ENCODE measurements at regions not wholly inside any gene's neighbourhood (a gene's known extent, or its start where the extent isn't known, plus 50 kb on each side); places are given as distances from the start of the nearest gene placed in this dataset.
"Not testable (repeated sequence)": the region's sequence is repeated elsewhere in the genome, so short reads cannot be mapped to it uniquely, and the experiment has no call there.

- DNase-seq (ENCODE audit: low read depth, low spot score), result no peak
These were observed 399.9 kb downstream of the NDFIP2 start for GRCh38 chr13:79880818-79881217.

DNA sequence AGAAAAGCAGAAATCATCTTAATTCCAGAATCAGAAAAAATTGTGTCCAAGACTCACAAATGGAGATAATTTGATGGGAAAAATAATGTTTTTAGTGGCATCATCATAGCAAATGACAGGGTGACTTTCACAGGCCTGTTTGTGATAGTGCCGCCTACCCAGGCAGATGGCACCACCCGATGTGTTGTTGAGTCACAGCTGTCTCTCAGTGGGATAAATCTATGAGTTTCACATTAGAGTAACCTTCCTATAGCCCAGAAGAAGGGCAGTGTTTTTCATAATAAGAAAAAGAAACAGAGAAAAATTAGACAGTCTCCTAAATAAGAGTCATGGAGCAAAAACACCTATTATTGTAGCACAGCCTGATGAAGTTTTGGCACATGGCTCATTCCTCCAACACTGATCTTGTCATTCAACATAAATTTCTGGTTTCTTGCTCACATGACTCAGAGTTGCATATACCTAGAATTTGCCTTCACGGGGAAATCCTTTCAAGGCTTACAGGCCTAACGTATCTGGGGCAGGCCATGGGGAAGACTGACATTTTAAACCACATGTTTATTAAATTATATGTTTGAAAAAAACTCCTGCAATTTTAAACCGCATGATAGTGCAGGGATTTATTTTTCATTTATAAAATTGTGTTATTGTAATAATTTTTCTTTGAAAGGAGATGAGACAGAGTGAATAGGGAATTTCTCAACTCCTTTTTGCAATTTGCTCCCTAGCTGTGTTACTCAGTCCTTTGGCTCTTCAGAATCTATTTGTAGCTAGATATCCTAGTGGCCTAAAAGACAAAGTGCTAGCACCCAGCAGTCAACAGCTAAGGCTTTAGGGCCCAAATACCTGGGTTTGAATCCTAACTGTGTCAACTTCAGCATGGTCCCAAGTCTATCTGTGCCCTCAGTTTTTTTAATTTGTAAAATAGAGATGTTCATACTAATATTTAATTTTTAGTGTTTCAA, 393.7 kb downstream of the NDFIP2 start:
- DNase-seq (ENCODE audit: low read depth, low spot score), result no peak

DNA sequence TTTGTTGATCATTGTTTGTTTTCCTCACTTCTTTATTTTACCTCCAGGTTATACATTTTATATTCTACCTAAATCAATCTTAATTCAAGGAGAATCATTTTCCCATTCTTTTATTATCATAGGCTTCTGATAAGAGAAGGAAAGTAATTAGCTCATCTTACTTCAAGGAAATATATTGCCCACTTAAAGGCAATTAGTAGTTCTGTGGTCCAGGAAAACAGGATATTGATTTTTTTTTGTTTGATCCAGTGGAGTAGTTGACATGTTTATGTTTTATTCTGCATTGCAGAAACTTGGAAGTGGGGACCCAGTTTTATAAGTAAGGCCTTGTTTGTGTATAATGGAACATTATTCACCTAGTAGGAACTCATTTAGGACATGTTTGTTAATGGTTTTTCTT, 390.6 kb downstream of the NDFIP2 start:
- DNase-seq (ENCODE audit: low read depth, low spot score), result no peak

GRCh38 chr13:79870766-79871165, 389.8 kb downstream of the NDFIP2 start:
- DNase-seq (ENCODE audit: low read depth, low spot score), result no peak

- DNase-seq (ENCODE audit: low read depth, low spot score), result no peak
These were observed 389.2 kb downstream of the NDFIP2 start for GRCh38 chr13:79870123-79870522.

GRCh38 chr13:79869326-79869725, 388.4 kb downstream of the NDFIP2 start:
- DNase-seq (ENCODE audit: low read depth, low spot score), result no peak

DNA sequence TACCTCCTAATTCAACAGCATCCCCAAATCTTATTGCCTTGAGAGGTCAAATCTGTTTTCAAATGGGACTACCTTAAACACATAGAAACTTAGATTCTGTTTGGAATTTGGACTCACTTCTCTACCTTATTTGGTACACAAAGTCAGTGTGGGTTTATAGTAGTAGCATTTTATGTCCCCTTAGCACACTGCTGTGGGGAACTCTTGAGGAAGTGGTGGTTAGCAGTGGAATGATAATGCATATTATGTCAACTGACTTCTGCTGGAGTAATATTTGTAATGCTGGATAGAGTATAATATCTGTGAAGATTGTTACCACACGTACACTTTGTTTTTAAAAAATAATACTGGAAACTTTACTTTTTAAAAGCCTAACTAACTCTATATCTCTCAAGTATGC, 386.3 kb downstream of the NDFIP2 start:
- no peak for DNase-seq (ENCODE audit: low read depth, low spot score)

- DNase-seq (ENCODE audit: low read depth, low spot score), result no peak
These were observed 385.5 kb downstream of the NDFIP2 start for GRCh38 chr13:79866436-79866835.

GRCh38 chr13:79862515-79862914, 381.6 kb downstream of the NDFIP2 start:
- no peak for DNase-seq (ENCODE audit: low read depth, low spot score)

DNA sequence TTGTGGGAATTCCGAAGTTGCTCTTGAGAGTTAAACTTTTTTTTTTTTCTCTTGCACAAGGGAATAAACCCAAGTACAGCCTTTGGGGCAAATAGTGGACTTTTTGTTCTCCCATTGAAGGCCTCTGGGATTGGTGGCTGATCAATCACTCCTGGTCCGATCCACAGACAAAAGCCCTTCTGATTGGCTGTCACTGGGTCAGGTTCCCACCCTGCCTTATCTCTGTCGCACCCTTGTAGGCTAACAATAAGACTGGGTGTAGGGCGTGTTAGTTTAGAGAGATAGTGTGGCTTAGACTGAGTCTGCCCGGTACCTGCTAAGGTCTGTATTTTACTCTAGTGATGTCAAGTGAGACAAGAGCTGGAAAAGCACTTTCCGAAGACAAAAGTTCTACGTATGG, 380.8 kb downstream of the NDFIP2 start:
- DNase-seq (ENCODE audit: low read depth, low spot score), result no peak

DNA sequence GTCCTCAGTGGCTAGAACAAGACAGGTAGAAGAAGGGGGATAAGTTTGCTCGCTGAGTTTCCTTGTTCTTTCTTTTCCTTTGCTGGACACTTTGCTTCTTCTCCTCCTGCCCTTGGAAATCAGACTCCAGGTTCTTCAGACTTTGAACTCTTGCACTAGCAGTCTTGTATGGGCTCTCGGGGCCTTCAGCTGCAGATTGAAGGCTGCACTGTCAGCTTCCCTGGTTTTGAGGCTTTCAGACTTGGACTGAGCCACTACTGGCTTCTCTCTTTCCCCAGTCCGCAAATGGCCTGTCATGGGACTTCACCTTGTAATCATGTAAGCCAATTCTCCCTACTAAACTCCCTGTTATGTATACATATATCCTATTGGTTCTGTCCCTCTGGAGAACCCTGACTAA, 379.8 kb downstream of the NDFIP2 start:
- no peak for DNase-seq (ENCODE audit: low read depth, low spot score)

DNA sequence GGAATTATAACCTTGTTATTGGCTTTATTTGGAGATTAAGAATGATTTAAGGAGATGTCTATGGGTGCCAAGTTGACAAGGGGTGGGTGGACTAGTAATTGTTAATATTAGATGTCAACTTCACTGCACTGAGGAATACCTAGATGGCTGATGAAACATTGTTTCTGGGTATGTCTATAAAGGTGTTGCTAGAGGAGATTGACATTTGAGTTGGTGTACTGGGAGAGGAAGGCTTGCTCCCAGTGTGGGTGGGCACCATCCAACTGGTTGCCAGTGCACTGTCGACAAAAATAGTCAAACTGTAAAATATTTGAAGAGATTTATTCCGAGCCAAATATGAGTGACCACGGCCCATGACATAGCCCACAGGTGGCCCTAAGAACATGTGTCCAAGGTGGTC, 378.8 kb downstream of the NDFIP2 start:
- DNase-seq (ENCODE audit: low read depth, low spot score), result no peak

DNA sequence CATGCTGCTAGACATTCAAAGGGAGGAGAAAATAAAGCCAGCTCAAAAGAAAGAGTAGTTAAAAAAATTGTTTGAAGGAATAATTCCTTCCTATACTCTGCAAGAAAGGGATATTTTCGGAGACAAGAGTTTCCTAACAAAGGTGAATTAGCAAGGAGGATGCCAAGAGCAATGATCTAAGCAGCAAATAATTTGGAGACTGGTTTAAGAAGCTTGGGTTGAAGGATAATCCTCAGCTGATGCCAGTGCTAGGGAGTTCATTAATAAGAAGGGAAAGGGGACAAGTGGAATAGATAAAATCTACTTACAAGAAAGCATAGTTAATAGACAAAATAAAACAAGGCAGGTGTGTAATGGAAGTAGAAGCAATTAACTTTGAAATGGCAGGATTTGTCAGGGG, 372.3 kb downstream of the NDFIP2 start:
- DNase-seq (ENCODE audit: low read depth, low spot score), result no peak

DNA sequence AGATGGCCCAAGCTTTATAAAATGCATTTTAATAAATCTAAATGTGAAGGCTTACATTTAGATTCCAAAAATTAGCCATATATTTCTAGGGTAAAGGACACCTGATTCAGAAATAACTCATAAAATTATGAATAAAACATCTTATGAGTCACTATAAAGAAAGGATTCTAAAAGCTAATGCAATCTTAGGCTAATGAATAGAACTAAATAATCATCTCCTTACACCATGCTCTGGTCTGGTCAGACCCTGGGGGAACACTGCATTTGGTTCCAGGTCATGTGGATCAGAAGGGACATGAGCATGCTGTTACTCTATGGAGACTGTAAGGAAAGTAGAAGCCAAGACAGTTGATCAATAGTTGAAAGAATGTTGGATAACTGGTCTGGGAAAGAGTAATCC, 370.4 kb downstream of the NDFIP2 start:
- DNase-seq (ENCODE audit: low read depth, low spot score), result no peak

DNA sequence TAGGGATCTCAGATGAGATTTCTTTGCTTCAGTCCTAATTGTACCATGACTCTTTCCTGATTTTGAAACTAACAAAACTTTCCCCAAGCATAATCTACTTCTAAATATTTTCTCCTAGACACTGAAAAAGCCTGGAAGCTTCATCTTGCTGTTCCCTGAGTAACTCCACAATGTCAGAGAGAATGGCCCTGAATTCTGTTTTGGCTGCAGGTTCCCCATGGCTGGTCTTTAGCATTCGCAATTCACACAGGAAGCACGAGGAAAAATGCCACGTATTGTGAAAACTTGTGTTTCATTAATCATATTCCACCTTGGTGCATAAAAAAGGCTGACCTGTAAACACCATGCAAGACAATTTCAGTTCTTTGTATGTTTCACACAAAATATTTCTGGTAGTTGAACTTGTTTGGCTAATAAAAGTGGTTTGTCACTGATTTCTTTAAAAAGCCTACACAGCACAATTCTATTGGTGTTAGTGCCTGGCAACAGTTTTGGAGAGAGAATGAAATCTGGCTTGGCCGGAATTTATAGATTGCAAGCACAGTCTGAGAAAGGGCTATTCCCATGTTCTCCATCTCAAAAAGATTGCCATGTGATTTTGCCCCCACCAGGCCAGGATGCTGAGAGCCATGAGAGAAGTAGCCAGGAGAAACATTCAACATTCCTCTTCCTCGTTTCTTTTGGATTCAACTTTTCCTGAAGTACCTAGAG, 367.1 kb downstream of the NDFIP2 start:
- no peak for DNase-seq (ENCODE audit: low read depth, low spot score)

DNA sequence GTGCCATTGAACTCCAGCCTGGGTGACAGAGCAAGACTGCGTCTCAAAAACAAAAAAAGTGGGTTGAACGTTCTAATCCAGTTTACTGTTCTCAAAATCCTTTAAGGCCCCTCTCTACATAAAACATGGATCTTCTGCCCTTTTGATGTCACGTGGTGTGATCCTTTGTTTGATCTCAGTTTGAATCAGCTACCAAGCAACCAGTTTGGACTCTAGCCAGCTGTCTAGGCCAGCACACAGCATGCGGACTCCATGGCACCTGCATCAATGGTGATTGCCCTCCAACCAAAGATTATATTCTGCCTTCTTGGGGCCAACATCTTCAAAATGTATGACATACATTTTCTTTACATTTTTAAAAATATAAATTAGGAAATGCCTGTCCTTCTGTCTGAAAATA, 365.4 kb downstream of the NDFIP2 start:
- DNase-seq (ENCODE audit: low read depth, low spot score), result no peak

DNA sequence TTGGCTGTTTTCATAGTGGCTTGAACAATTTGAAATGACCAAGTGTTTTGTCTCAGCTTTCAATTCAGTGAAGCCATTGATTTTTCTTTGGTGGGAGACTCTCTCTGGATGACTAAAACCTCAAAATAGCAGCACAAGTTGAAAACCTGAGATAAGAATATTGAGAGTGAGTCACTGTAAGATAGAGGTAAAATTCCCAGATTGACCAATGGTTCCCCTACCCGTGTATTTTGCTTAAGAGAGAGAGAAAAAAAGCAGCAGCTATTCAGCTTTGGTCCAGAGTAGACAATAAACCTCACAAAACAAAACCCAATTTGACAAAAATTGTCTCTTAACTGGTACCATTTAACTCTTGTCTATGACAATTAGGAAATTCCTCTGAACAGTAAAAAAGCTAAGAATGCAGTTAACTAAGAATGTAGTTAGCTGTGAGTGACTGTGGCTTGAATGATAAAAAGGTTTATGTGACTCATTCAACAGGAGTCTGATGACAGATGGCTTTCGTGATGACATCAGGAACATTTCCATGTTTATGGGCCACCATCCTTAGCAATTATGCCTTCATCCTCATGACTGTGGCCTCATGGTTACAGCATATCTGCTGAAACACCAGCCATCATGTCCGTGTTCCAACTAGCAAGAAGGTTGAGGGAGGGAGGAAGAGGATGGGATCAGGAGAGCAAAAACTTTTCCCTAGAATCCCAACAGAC, 356.9 kb downstream of the NDFIP2 start:
- DNase-seq (ENCODE audit: low read depth, low spot score), result no peak

- DNase-seq (ENCODE audit: low read depth, low spot score), result not testable (repeated sequence)
These were observed 355.2 kb downstream of the NDFIP2 start for GRCh38 chr13:79836121-79836520.

DNA sequence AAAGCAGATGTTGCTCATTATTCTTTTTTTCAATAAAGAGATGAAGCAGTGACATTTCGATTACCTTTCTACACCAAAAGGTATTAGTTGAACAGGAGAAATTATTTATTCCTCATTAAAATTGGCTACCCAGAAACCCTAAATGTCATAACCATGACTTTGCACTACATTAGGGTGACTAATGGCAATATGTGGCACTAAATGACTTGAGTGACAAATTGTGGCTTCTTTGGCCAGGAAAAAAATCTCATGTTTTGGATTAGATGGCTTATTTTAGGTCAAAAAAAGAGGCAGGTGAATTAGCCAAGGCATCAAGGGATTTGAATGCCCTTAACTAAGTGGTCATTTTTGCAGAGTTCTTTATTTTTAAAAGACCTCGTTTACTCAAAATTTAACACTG, 353.9 kb downstream of the NDFIP2 start:
- no peak for DNase-seq (ENCODE audit: low read depth, low spot score)

GRCh38 chr13:79833991-79834390, 353.0 kb downstream of the NDFIP2 start:
- no peak for DNase-seq (ENCODE audit: low read depth, low spot score)

GRCh38 chr13:79831556-79831955, 350.6 kb downstream of the NDFIP2 start:
- no peak for DNase-seq (ENCODE audit: low read depth, low spot score)

GRCh38 chr13:79830945-79831344, 350.0 kb downstream of the NDFIP2 start:
- no peak for DNase-seq (ENCODE audit: low read depth, low spot score)

Data from brain pericyte (primary cell).